Fibroblast of lung (primary cell): ENCODE measurements at regions not wholly inside any gene's neighbourhood (a gene's known extent, or its start where the extent isn't known, plus 50 kb on each side); places are given as distances from the start of the nearest gene placed in this dataset.

Experiments used
- DNase-seq, 2 donors: peaks; one replicate each; pipeline versions ENCODE4 v3.0.0 to v3.0.0-alpha.2; 2010; ENCODE audit warnings: low read depth in 2 of 2
- H2AFZ ChIP-seq: 2 replicates; pipeline ENCODE4 v1.5.1; 2012; ENCODE audit warnings: low read length, control low read depth, inconsistent platforms
- H3K27ac ChIP-seq: 2 replicates; pipeline ENCODE4 v1.5.1; 2011; ENCODE audit warnings: low read length, control low read depth; ENCODE audit not compliant: insufficient read depth
- H3K27me3 ChIP-seq: 2 replicates; pipeline ENCODE4 v1.5.1; 2011; ENCODE audit warnings: mild to moderate bottlenecking, low read length; ENCODE audit not compliant: control insufficient read depth, insufficient read depth
- H3K36me3 ChIP-seq: 2 replicates; pipeline ENCODE4 v1.5.1; 2011; ENCODE audit warnings: low read length; ENCODE audit not compliant: control insufficient read depth, insufficient read depth
- H3K4me1 ChIP-seq: 2 replicates; pipeline ENCODE4 v1.5.1; 2011; ENCODE audit warnings: low read length; ENCODE audit not compliant: control insufficient read depth, insufficient read depth; ENCODE audit errors: extremely low read depth
- H3K4me2 ChIP-seq: 2 replicates; pipeline ENCODE4 v1.5.1; 2011; ENCODE audit warnings: low read length, control low read depth; ENCODE audit not compliant: insufficient read depth; ENCODE audit errors: extremely low read depth
- H3K4me3 ChIP-seq, 4 experiments: fragments of 200-600 bp in 1 of 4; sonication (generic) in 1 of 4; replicated peaks in 1 of 4; 2 replicates each; pipeline ENCODE4 v1.5.1; 2011 to 2016; ENCODE audit warnings: low read length in 4 of 4, low read depth in 3 of 4, mild to moderate bottlenecking in 3 of 4, control low read depth in 2 of 4, inconsistent platforms in 1 of 4, mixed read lengths in 1 of 4; ENCODE audit not compliant: insufficient read depth in 1 of 4; ENCODE audit errors: control extremely low read depth in 1 of 4
- H3K79me2 ChIP-seq: 2 replicates; pipeline ENCODE4 v1.5.1; 2012; ENCODE audit warnings: mild to moderate bottlenecking, low read length, inconsistent platforms; ENCODE audit not compliant: control insufficient read depth, insufficient read depth
- H3K9ac ChIP-seq: 2 replicates; pipeline ENCODE4 v1.5.1; 2011; ENCODE audit warnings: mild to moderate bottlenecking, low read length, control low read depth; ENCODE audit not compliant: insufficient read depth
- H3K9me3 ChIP-seq: 2 replicates; pipeline ENCODE4 v1.5.1; 2012; ENCODE audit warnings: low read depth, low read length; ENCODE audit not compliant: control insufficient read depth, insufficient read depth
- H4K20me1 ChIP-seq: 2 replicates; pipeline ENCODE4 v1.5.1; 2011; ENCODE audit warnings: low read length; ENCODE audit not compliant: control insufficient read depth, insufficient read depth; ENCODE audit errors: extremely low read depth
- EZH2 ChIP-seq: IDR thresholded peaks from 2 replicates; pipeline ENCODE4 v1.5.1; 2012; ENCODE audit warnings: low read length, control low read depth, mild to moderate bottlenecking; ENCODE audit errors: missing control alignments
- TF ChIP-seq, protein P1 (sequence below), 2 donors: IDR thresholded peaks in 1 of 2; conservative IDR thresholded peaks in 1 of 2; 1 replicate in 1 of 2; 2 replicates in 1 of 2; pipeline ENCODE4 v1.5.1; 2011 to 2012; ENCODE audit warnings: low read length in 2 of 2, control low read depth in 1 of 2, inconsistent platforms in 1 of 2, low read depth in 1 of 2, mild to moderate bottlenecking in 1 of 2

DNA sequence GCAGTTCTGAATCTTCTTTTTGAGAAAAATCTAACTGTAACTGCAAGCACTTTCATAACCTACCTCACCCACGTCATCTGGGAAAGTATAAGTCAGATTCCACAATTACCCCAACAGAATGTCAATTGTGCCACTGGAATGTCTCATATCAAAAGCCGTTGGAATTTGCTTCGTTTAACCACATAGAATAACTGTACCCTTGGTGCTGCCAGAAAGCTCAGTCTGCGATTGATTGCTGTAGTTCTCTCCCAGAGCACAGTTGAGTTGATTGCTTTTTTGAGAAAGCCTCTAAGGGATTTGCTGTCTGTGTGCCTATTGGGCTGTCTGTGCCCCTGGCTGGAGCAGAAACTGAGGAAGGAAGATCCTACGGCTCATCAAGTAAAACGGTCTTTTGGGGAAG lies 583.6 kb downstream of the TMEM38B start:
- no peaks in the 10 kb centered on the region for H3K27me3 ChIP-seq
- DNase-seq = peak in 1 of 2 donors; percentile 72
- no peak overlapping the region for H3K4me3 ChIP-seq

DNA sequence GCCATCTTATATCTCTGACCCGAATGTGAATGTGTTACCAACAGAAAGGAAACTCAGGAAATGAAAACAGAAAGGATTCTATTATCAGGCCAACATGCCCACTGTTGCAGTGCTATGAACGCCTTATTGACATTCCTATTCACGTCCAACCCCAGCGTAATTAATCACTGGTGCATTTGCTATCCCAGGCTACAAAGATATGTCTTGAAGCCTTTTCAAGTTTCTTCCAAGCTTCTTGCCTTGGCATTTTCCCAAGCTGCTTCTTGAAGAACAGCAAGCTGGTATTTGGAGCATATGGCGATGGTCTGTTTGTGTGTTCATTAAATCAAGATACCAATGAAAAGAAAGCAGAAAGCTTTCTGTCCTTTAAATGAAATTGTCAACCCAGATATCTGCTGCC lies 579.2 kb upstream of the ZNF462 start:
- TF ChIP-seq EZH2 = no peak
- TF ChIP-seq, protein P1, sequence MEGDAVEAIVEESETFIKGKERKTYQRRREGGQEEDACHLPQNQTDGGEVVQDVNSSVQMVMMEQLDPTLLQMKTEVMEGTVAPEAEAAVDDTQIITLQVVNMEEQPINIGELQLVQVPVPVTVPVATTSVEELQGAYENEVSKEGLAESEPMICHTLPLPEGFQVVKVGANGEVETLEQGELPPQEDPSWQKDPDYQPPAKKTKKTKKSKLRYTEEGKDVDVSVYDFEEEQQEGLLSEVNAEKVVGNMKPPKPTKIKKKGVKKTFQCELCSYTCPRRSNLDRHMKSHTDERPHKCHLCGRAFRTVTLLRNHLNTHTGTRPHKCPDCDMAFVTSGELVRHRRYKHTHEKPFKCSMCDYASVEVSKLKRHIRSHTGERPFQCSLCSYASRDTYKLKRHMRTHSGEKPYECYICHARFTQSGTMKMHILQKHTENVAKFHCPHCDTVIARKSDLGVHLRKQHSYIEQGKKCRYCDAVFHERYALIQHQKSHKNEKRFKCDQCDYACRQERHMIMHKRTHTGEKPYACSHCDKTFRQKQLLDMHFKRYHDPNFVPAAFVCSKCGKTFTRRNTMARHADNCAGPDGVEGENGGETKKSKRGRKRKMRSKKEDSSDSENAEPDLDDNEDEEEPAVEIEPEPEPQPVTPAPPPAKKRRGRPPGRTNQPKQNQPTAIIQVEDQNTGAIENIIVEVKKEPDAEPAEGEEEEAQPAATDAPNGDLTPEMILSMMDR (conservative IDR thresholded peaks at IDR 0.05 in 1 of 2, IDR thresholded peaks at IDR 0.05 in 1 of 2; ENCODE audit: low read depth in 1 of 2, low read length in 2 of 2) = no peak
- H3K36me3 ChIP-seq = no peaks in the 10 kb centered on the region
- H3K79me2 ChIP-seq = no peaks in the 10 kb centered on the region
- no peaks in the 10 kb centered on the region for H4K20me1 ChIP-seq
- H3K27me3 ChIP-seq = no peaks in the 10 kb centered on the region
- no peak overlapping the region for H3K27ac ChIP-seq
- H3K4me3 ChIP-seq = no peak overlapping the region
- H3K9me3 ChIP-seq = no peaks in the 10 kb centered on the region
- no peak overlapping the region for H3K4me2 ChIP-seq
- no peak overlapping the region for H3K9ac ChIP-seq
- no peaks in the 10 kb centered on the region for H3K4me1 ChIP-seq
- no peak for DNase-seq
- H2AFZ ChIP-seq = no peak overlapping the region

More for the DNA sequence above, 583.6 kb downstream of the TMEM38B start:
- H3K4me1 ChIP-seq = no peaks in the 10 kb centered on the region
- H3K9ac ChIP-seq = no peak overlapping the region
- TF ChIP-seq, protein P1 (conservative IDR thresholded peaks at IDR 0.05 in 1 of 2, IDR thresholded peaks at IDR 0.05 in 1 of 2; ENCODE audit: low read depth in 1 of 2, low read length in 2 of 2) = no peak
- no peak for TF ChIP-seq EZH2
- H2AFZ ChIP-seq = no peak overlapping the region
- no peak overlapping the region for H3K27ac ChIP-seq
- no peaks in the 10 kb centered on the region for H3K36me3 ChIP-seq
- H3K4me2 ChIP-seq = no peak overlapping the region
- H3K9me3 ChIP-seq = no peaks in the 10 kb centered on the region
- H4K20me1 ChIP-seq = no peaks in the 10 kb centered on the region
- no peaks in the 10 kb centered on the region for H3K79me2 ChIP-seq

DNA sequence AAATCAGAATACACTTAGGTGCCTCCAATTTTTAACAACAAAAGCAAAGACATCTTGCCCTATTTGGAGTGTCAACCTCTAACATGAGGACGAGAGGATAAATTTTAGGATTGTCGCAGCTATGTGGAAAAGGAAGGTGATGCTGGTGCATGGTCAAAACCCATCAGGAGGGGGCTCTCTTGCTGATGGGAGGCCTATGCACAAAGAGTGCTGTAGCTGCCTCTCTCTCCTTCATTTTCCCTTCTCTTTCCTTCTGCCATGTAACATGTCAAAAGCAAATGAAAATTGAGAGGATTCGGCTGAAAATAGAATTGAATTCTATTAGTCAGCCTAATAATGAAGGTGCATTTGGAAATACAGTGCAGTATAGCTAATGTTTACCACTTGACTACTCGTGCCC lies 578.7 kb upstream of the ZNF462 start:
- H3K4me3 ChIP-seq = no peak overlapping the region
- H3K9ac ChIP-seq = no peak overlapping the region
- H3K4me1 ChIP-seq = no peaks in the 10 kb centered on the region
- H3K79me2 ChIP-seq = no peaks in the 10 kb centered on the region
- no peaks in the 10 kb centered on the region for H4K20me1 ChIP-seq
- H3K27me3 ChIP-seq = no peaks in the 10 kb centered on the region
- H2AFZ ChIP-seq = no peak overlapping the region
- no peaks in the 10 kb centered on the region for H3K9me3 ChIP-seq
- no peak overlapping the region for H3K27ac ChIP-seq
- H3K4me2 ChIP-seq = no peak overlapping the region
- DNase-seq = no peak
- TF ChIP-seq, protein P1 (conservative IDR thresholded peaks at IDR 0.05 in 1 of 2, IDR thresholded peaks at IDR 0.05 in 1 of 2; ENCODE audit: low read depth in 1 of 2, low read length in 2 of 2) = no peak
- no peak for TF ChIP-seq EZH2
- H3K36me3 ChIP-seq = no peaks in the 10 kb centered on the region
